RPMI7951 (cell line): ENCODE measurements at regions not wholly inside any gene's neighbourhood (a gene's known extent, or its start where the extent isn't known, plus 50 kb on each side); places are given as distances from the start of the nearest gene placed in this dataset.
"Not testable (repeated sequence)": the region's sequence is repeated elsewhere in the genome, so short reads cannot be mapped to it uniquely, and the experiment has no call there.

Experiments used
- DNase-seq: peaks from one replicate; pipeline ENCODE4 v3.0.0-alpha.2; 2012; ENCODE audit warnings: low read depth

DNA sequence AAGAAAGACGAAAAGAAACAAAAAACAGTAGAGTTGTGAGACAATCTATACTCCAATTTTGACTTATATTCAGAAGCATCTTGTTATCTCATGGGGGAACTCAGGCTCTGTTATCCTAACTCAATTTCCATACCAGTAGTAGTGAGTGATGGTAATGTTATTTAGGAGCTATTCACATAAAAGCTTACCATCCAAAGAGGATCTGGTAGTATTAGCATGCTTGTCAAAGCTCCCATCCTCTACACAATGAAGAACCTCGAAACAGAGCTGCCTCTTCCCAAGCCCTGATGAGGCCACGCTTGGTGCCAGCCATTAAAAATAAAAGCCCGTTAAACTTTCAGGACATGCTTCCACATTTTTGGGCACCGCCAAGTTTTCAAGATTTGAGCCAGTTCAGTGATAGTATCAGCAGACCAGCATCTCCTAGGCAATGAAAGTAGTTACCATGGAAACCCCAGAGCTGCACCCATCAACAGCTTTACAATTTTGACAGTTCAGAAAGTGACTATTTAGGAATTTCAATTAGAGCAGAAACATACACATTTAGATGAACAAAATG, 173.3 kb downstream of the CD83 start:
- DNase-seq: peak; percentile 21

GRCh38 chr6:14291331-14291730, 173.8 kb downstream of the CD83 start:
- no peak for DNase-seq

GRCh38 chr6:14292119-14292518, 174.5 kb downstream of the CD83 start:
- DNase-seq: peak; percentile 21

- no peak for DNase-seq
Measured at GRCh38 chr6:14294270-14294951, 176.8 kb downstream of the CD83 start.

DNA sequence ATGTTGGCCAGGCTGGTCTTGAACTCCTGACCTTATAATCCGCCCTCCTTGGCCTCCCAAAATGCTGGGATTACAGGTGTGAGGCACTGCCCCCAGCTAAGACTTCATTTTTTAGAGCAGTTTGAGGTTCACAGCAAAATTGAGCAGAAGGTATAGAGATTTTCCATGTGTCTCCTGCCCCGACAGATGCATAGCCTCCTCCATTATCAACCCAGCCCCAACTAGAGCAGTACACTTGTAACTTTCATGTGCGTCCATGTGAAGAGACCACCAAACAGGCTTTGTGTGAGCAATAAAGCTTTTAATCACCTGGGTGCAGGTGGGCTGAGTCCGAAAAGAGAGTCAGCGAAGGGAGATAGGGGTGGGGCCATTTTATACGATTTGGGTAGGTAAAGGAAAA, 179.1 kb downstream of the CD83 start:
- DNase-seq: not testable (repeated sequence)

GRCh38 chr6:14297118-14297517, 179.5 kb downstream of the CD83 start:
- not testable (repeated sequence) for DNase-seq

DNA sequence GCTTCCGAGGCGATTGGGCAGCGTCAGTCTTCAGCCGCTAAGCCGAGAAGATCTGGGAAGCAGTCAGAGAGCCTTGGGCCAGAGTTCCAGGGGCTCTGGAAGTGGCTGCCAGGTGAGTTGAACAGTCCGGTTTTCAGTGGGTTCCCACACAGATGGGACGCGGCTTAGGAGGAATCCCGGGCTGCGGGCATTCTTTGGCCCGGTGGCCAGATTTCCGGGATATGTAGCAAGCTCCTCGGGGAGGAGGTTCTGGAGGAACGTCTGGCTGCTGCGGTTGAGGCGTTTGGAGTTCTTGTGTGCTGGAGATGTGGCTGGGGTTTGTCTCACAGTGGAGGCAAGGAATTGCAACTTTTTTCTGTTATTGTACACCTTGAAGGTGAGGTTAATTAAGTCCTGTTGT, 182.6 kb downstream of the CD83 start:
- not testable (repeated sequence) for DNase-seq

DNA sequence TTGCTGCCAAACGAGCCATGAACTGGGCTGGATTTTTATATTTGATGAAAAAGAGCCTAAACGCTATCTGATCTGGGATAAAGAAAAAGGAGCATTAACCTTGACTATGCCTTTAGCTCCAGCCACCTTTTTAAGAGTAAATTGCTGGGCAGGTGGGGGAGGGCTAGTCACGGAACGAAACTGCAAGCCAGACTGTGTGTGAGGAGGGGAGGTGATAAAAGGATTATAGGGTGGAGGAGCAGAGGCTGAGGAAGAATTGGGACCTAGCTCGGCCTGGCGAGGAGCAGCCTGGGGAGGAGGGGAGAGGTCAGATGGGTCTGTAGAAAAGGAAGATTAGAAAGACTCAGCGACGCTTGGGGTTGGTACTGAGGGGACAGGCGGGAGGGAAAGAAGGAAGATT, 183.1 kb downstream of the CD83 start:
- not testable (repeated sequence) for DNase-seq

DNA sequence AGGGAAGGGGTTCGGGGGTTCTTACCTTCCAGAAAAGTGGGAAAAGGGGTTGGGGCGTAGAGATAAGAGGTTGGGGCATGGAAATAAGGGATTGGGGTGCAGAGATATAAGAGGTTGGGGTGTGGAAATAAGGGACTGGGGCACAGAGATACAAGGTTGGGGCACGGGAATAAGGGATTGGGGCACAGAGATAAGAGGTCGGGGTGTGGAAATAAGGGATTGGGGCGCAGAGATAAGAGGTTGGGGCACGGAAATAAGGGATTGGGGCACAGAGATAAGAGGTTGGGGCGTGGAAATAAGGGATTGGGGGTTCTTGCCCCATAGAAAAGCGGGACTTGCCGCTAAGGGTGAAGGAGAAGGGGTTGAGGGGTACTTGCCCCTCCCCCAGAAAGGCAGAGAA, 183.9 kb downstream of the CD83 start:
- not testable (repeated sequence) for DNase-seq

DNA sequence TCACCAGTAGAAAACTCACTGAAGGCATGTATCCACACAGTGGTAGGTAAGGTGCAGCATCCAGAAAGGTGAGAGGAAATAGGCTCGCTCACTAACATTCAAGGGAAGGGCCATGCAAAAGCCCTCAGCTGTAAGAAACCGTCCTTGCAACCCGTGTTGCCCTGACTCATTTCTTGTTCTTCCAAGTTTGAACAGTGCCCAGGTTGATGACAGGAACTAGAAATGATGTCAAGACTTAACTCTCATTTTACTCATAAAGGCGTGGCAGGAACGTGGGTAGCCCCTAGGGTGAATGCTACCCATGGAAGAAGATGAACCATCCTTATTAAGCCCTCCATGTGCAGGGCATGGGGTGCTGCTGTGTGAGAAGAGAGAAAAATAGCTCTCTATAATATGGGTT, 187.6 kb downstream of the CD83 start:
- DNase-seq: no peak

GRCh38 chr6:14305624-14306023, 188.1 kb downstream of the CD83 start:
- DNase-seq: no peak

GRCh38 chr6:14306151-14306906, 188.8 kb downstream of the CD83 start:
- DNase-seq: no peak

DNA sequence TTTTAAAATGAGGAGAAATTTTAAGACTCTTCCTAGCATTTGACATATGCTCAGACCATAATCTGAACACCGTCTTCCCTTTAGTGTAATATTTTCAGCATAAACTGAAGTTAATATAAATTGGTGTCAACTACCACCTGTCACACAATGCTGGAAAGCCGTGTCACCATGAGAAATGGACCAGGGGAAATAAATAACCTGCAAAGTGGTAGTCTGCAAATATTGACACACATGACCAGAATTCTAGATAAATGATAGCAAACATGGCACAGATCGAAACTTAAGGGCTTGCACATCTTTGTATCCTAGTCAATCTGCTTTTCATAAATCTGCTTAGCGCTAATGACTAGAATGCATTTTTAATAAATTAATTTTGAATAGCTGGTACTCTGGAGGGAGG, 191.9 kb downstream of the CD83 start:
- DNase-seq: no peak

DNA sequence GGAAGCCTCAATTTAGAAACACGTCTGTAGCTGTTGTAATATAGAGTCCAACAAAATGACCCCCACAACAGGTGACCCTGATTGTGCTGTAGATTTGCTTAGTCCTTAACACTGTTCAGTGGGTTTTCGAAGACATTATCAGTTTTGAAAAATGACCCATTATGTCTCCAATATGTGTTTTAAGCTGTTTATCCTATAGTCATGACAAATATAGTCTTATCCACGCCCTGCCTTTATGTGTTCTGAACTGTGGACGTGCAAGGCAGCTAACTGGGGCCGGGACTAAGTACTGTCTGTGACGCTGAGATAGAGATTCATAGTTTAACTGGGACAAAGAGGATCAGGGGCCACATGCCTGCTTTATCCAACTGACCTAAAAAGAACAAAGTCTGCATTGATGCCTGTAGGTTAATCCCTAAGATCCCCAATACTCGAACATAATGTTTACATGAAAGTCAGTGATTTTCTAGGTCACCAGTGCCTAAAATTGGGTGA, 192.4 kb downstream of the CD83 start:
- DNase-seq: no peak

- no peak for DNase-seq
Measured at GRCh38 chr6:14310960-14311359, 193.4 kb downstream of the CD83 start.

GRCh38 chr6:14312587-14312986, 195.0 kb downstream of the CD83 start:
- DNase-seq: no peak

GRCh38 chr6:14313248-14313647, 195.7 kb downstream of the CD83 start:
- no peak for DNase-seq

GRCh38 chr6:14315353-14315752, 197.8 kb downstream of the CD83 start:
- no peak for DNase-seq

DNA sequence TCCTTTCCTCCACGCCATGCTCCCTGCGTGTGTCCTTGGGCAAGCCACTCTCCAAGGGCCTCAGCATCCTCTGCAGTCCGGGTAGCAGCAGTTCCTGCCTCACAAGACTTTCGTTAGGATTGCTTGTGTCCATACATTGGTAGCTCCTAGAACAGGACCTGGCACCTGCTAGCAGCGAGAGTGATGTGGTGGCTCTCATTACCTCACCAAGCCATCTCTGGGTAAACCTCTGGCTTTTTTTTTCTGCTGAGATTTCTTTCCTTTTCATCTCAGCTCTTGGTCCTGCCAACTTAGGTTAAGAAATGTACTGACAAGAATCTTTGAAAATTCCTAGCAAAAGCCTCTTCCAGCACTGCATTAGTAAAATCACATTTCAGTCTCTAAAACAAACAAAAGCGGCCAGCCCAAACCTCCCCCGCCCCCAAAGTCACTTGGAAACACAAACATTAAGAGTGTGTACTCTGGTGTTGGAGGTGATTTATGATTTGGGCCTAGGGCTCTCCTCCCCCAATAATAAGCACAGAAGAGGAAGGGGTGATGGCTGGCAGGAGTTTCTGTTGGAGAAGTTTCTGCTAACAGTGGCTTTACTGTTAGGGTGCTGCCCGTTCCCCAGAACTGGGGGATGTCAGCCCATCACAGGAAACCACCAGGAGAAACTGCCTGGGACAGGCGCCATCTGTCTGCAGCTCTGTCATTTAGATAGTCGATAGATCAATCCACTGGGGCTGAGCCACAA, 199.2 kb downstream of the CD83 start:
- no peak for DNase-seq

DNA sequence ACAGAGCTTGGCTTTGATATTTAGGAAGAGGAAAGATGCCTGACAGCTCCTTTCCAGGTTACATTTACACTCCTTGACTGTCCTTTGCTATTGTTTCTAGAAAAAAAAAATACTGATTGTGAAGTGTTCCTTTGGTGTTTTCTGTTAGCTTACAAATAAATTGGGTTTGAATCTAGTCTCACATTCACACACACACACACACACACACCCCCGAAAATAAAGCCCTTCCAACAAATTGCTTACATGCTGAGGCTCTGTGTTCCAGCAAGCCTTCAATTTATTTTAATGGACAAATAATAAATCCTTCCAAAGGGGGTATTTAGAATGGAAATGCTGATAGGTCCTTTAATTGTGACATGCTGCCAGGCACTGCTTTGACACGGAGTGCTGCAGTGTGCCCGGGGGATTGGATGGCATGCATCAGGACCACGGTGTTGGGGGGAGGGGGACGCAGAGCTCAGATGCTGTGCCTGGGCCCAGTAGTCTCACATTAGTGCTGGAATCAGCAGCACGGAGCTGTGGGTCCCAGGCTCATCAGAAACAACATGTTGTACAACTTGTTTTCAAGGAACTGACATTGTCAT, 199.9 kb downstream of the CD83 start:
- DNase-seq: no peak

GRCh38 chr6:14320332-14320731, 202.8 kb downstream of the CD83 start:
- DNase-seq: peak; percentile 8
